ENCODE measurements at regions not wholly inside any gene's neighbourhood (a gene's known extent, or its start where the extent isn't known, plus 50 kb on each side); places are given as distances from the start of the nearest gene placed in this dataset.

DNA sequence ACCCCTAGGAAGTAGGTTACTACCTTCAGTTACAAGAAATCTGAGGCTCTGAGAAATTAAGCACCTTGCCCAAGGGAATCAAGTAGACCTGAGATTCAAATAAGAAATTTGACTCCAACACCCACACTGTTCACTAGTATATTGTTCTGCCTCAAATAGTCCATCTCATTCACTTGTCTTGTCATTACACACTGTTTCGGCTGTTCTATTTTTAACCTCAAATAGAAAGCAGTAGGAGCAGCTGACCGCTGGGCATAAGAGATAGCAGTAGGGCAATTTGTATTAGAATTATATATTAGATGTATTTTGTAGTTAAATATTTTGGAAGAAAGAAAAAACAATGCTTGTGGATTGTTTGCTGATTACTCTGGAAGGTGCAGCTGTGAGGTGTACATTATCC, 185.1 kb downstream of the INHBA start:
- no peak for DNase-seq

DNA sequence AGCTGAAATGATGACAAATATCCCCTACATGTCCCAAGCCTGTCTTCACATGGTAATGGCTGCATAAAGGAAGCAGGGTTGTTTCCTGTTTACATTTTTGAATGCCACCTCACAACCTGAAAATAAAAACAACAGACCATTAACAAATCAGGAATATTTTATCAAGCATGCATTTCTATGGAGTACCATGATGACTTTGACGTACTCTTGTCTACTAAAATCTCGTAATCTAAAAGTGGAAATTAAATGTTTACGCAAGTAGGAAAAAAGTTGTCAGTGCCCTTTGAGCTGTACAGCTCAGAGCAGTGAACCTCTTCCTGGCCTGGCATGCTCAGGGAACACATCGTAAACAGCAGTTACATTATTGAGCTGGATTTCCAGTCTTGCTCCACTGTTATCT, 194.1 kb downstream of the INHBA start:
- no peak for DNase-seq

DNA sequence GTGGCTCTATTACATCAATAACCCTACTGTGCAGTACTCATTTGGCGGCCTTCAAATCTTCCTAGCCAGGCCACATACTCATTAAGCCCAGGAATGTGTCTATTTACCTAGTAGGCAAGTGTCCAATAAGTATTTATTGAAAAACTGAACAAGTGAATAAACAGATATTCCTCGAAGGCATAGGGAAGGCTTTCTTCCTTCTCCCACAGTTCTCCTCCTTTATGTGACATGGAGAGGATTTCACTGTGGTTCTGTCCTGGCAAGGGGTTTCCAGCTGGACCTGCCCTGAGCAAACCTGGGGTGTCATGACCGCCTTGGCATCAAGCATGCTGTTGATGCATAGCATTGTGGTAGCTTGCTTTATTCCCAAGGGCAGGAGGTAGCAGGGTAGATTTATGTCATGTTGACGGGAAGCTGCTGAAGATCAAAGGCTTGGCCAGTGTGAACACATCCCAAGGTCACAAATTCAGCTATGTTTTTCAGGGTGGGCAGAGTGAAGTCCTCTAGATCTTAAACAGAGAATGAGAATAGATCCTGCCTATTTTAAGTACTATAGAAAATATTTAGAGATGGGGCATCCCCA, 195.1 kb downstream of the INHBA start:
- no peak for DNase-seq

DNA sequence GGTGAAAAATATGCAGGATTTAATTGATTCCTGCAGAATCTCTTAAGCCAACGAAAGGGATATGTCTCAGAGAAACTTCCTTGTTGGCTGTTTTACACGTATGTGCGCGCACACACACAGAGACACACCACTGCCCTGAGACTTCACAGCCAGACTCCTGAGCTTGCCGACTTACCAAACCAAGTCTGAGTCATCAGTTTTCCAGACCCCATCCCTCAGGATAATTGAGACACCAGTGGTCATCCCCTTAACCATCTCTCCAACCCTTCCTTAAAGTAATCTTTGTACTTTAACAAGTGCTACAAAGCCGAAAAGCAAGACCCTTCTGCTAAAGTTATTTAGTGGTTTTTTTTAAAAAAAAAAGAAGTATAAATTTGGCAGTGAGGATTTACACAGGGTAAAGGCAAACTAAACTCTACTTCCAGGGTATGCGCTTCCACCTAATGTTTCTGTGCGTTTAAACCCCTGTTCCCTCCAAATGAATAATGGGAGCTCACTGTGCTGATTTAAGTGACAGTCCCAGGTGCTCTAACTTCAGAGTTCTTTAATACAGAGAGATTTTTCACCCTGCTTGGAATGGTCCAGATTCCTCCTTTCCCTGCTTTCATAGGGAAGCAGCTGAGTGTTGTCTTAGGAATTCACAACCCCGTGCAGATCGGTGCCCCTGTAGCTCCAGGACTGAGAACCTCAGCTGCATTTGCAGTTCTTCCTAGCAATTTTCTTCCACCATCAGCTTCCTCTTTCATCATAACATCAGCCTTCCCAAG, 198.5 kb downstream of the INHBA start:
- no peak for DNase-seq

DNA sequence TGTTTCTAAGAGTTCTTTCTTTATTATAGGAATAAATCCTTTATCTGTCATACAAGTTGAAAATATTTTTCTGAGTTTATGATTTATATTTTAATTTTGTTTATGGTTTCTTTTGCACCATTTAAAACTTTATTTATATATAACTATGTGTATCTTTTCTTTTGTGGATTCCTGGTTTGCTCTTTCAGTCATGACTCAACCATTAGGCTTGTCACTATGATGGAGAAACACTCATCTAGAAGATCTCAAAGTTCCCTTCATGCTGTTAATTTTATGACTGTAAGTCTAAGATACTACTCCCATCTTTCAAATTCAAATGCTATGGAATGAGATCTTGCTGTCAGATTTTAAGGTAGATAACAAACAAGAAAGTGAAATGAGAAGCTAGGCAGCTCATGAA, 199.5 kb downstream of the INHBA start:
- no peak for DNase-seq

DNA sequence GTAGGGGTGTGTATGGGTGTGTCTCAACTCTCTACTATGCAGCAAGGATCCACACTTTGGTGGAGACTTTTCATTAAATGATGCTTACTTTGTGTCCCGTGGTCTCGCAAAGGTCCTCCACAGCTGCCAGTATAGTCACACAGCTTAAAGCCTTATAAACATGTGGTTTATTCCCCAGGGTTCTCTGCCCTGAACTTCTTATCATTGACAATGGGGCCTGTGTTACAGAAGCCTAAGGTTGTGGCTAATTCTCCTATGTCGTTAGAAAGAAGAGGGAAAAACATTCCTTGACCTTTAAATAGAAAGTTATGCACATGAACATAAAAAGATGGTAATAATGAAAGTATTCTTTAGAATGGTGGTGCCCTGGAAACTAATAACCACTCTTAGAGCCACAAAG, 201.4 kb downstream of the INHBA start:
- DNase-seq = no peak

DNA sequence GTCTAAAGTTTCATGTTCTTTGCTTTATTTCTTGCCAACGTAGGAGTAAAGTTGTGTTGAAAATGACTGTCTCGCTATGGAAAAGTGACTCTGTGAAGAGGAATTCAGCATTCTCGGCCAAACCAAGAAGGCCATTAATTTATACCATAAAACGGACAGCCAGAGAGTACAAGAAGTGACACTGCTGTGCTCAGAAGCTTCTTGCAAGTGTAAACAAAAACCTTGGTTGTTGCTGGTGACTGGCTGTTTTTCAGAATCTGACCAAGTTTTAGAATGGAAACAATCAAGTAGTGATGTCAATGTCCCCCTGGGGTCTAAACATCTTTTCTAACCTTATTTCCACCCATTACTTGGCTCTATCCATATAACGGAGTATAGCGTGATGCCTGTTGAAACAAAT, 201.9 kb downstream of the INHBA start:
- no peak for DNase-seq

DNA sequence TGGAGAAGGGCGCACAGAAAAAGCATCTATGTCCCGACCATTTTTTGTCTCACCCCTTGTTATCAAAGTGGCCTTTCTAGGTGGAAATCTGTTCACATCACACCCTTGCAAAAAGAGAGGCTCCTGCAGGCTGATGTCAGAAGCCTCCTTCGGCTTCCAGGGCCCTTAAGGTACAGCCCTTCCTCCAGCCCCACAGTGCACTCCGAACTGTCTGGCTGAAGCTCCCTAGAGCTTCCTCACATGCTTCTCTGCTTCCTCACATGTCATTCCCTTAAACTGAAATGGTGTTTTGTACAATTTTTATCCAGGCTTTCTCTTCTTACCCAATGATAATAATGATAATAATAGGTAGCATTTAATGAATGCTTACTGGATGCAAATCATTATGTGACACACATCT, 210.3 kb downstream of the INHBA start:
- no peak for DNase-seq

DNA sequence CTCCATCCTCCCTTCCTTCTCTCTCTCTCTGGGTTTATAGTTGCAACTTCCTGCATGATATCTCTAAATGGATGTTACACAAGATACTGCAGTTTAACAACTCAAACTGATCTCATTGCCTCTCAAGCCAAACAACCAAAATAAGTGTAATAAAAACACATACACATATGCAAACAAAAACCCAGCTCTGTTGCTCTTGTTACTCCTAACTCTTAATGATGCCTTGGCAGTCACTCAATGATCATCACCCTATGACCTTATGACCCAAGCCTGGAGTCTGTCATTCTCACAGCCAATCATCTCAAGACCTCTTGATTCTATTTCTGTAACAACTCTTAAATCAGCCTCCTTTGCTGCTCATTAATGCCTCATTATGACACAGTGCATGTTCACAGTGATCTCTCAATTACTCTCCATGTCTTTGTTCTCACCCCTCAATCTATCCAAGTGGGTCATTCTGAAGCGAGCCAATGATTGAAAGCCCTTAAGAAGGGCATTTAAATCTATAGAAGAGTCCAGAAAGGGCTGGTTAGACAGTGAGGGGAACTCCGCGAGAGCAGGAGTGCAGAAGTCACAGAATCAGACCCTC, 210.9 kb downstream of the INHBA start:
- DNase-seq = no peak

DNA sequence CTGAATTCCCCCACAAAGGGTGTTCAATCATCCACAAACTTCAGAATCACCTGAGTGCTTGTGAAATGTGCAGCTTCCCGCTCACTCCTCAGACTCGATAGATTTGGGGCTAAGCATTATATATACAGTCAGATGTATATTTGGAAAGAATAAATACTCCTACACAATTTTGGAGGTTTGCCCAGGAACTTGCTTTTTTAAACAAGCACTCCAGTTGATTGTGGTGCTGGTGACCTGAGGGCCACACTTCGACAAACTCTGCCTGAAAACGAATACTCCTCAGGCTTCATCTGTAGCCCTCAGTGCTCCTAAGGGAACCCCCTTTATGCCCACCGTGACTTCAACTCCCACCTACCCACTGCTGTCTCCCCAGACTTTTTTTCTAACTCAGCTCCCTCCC, 211.6 kb downstream of the INHBA start:
- no peak for DNase-seq

DNA sequence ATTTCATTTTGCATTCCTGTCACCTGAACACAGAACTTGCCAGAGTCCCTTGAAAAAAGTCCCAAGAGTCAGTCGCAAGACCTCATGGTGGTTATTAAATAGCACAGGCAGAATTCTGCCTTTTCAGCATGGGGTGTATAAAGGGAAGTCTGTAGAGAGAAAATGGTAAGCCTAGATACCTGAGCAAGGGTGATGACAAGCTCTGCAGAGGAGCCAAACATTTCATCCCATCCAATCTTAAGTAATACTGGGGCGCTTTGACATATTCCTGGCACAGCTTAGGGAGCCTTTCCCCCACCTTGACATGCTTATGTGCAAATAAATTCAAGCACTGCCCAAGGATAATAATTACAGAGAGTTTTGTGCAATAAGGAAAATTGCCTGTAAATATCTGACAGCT, 213.0 kb downstream of the INHBA start:
- DNase-seq = no peak

DNA sequence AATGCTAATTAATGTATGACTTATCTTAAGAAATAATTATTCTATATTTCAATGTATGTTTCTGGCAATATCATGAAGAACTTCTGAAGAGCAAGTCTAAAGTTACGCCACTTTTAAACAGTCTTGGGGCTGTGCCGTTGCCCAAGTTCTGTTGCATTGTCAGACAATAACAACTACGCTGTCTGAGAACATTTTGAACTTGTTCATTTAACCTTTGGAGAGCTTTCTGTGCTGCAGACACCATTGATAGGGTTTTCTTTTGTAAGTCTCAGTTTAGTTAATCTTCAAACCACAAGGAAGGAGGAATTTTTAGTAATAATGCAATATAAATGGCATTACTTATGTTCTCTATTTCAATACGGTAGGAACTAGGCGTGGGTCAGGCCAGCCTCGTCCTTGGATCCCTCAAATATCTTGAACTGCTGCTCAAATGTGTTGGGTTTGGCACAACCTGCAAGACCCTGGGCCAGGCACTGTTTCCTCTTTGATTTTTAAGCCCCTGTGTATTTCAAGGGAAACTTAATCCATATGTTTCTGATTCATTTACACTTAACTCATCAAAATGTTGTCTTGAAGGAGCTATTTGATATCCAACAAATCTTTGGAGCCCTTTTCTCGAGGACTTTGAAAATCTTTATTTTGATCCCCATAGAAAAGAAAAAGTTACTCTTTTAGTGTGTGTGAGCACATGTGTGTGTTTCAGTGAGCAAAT, 215.5 kb downstream of the INHBA start:
- DNase-seq = no peak

DNA sequence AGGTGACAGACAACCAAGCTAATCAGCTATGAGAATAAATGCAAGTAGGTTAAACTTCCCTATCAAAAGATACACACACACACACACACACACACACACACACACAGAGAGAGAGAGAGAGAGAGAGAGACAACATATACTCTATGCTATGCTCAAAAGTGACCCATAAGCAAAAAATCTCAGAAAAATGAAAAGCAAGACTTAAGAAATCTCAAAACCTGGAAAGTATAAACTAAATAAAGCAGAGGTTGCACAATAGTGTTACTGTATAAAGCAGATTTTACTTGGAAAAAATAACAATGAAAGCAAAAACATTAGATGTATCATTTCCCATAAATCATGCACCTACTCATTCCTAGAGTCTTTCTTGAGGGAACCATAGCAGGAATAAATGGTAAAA, 221.5 kb downstream of the INHBA start:
- no peak for DNase-seq

DNA sequence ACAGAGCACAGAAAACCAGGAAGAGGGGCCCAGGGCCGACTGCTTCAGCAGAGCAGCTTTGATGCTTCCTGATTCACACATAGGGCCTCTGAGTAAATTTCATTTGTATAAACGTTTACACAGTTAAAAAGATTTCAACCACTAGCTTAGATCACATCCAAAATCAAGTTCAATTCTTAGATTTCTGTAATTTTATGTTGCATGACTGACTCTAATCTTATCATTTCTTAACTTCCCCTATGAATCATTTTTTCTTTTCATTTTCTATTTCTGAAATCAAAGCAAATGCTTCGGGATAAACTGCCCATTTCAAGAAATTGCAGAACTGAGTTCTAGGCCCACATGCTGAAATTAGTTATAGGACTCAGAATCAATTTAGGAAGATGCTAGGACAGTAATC, 224.7 kb downstream of the INHBA start:
- DNase-seq = no peak

DNA sequence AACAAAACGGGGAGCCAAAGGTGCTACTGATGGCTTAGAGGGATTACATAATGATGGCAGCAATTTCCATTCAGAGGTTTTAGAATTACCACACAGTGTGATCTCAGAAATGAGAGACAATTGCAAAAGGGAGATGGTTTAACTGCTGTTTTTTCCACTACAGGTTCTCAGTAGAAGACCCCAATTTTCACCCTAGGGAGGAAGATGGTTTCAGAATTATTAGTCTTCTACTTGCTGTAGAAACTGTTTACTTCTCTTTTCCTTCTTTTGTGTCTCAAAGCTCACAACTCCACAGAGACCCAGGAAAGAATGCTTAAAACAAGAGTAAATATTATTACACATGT, 226.5 kb downstream of the INHBA start:
- DNase-seq = no peak

DNA sequence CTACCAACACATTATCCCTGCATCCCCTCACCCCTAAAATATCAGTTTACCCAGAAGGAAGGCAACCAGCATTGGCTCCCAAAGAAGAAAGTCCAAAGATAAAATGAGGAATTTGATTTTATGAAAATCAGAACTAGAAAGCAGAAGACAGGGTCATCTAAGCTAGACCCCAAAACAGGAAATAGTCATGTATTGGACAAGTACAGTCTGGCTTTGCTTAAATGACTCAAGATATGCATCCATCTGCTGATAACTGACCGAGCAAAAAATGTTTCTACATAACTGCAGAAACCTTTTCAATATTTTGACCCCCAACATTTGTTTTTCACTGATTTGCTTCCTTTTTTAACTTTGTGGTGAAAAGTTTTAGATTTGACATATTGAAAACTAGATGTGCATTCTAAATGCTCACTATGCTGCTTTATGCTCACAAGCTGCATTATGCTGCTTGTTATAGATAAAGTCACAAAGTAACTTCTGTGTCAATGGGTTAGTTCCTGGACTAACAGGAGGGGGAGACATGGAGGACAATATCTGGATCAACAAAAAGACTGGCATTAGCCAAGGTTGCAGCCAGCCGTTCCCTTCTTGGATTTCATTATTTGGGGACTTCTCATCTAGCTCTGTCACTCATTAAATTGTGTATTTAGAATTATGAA, 227.0 kb downstream of the INHBA start:
- DNase-seq = no peak

DNA sequence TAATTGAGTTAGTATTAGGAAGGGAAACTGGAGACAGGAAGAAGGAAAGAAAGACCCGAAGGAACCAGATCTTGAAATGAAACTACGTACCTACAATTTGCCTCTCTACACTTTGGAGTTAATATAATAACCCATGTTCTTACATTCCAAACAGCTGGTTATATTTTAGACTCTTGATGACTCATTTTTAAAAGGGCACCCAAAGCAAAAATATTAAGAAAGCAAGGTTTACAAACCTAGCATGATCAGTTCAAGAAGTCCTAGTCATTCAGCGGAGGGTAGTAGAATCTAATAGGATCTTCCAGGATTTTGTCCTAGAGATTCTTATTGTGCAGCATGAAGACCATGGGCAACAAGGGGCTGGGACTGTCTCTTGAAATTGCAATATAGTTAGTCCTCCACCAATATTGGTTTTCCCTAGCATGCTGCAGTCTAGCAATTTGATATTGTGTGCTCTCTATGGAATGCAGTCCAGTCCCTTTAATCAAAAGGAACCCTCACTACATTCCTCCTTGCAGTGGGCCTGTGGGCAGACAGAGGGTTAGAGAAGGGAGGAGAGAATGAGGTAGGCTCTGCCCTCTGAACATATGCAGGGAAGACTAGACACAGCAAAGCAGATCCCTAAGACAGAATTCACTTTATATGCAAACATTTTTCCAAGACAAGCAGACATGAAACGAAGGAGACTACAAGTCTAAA, 230.3 kb downstream of the INHBA start:
- DNase-seq = no peak

DNA sequence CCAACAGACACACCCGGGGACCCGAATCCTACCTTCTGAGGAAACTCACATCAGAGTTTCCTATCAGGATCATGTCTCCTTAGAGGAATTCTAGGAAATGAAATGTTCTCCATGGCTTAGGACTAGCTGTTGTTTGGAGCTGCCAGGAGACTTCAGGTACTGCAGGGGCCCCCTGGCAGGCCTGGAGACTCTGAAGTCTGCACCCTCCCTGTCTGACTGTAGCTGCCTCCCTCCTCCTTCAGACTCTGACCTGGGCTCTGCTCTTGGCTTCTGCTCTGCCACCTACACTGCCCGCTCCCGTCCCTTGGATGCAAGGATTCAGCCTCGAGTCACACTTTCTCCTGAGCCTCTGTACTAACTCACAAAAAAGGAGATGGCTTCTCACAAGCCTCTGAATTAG, 232.8 kb downstream of the INHBA start:
- no peak for DNase-seq

DNA sequence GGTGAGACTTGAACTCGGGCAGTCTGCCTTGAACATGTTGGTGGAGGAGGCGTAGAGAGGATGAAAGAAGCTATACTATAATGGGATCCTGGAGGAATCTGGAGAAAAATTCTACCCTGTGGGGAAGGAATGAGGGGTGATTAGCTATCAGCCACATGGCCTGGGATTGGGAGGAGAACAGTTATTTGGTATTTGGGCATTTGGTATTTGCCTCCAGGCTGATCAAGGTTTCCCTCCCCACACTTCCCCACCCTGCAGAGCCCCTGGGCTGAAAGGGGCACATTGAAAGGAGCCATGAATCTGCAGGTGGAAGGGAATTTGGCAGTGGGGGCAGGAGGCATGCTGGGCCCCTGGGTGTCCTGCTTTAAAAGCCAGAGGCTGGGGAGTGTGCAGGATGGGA, 235.3 kb downstream of the INHBA start:
- DNase-seq = no peak

DNA sequence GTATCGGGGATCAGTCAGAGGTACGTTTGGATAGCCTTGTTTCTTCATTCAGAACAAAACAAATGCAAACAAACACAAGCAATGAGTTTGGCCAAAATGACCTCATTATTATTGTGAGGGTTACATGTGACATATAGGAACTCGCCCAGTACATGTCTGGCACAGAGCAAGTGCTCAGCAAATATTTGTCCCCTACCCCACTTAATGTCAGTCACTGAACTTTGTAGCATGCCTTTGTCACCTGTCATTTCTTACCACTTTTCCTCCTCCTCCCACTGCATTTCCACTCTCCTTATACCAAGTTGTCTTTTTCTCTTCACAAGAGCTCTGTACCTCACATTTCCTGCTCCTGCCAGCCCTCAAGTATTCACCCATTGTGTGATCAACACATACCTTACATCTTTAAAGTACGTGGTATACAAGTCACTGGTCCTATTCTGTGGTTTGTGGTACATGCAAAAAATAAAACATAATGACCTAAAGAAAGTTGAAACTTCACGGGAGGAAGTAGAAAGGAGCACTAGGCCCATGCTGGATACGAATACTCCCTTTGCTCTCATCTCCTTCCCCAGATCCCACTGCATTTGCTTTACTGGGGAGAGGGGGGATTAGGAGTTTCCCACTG, 236.0 kb downstream of the INHBA start:
- DNase-seq = no peak

DNA sequence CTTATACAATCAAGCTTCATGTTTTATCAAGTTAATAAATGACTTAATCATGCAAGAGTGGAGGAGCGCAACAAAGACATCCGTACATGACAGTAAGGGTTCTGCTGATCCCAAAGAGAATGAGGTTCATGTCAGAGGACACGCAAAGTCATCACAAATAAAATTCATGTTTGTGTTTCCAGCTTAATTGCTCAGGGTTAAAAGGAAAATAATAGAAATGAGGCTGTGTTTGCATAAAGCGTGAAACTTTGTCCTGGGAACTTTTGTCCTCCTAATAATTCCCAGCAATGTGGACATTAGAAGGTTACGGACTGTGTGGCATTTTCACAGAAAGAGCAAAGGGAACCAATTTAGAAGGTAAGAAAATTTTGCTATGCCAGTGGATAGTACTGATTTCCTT, 237.3 kb downstream of the INHBA start:
- no peak for DNase-seq

DNA sequence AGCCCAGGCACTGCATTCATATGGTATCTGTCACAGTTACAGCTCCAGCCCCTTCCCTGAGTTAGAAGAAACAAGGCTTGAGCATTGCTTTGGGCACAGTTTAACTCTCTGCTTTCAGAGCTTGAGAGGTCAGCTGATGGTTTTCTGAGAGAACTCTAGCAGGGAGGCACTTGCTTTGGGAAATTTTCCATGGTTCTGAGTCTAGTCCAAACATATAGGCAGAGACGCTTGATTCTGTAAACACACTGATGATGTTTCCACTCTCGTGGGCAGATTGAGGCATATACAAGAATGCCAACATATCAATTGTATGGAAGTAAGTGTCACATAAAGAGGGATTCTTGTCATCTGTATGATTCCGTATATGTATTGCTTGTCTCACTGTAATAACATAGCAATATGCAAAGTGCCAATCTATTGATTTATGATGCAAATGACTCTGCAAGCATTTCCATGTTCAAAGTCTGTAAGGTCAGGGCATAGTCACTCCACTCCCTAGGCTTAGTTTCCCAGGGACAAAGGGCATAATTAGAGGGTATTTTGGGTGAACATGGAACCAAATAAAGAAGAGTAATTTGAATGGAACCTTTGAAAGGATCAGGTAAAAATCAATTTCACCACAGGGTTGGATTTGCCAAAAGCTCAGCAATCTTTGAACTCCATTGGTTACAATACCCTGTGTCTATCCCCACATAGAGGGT, 239.0 kb downstream of the INHBA start:
- no peak for DNase-seq
